HG03565 (cell line): ENCODE measurements at regions not wholly inside any gene's neighbourhood (a gene's known extent, or its start where the extent isn't known, plus 50 kb on each side); places are given as distances from the start of the nearest gene placed in this dataset.
"Not testable (repeated sequence)": the region's sequence is repeated elsewhere in the genome, so short reads cannot be mapped to it uniquely, and the experiment has no call there.

Experiments
- ATAC-seq: cut with Tn5 transposase; IDR thresholded peaks from one replicate; pipeline ENCODE4 v1.9.1; 2021; ENCODE audit warnings: mild to moderate bottlenecking, moderate library complexity; ENCODE audit not compliant: unreplicated experiment

- no peak for ATAC-seq
Measured at GRCh38 chr21:17397703-17398102, 115.1 kb upstream of the CXADR start.

GRCh38 chr21:17398954-17399353, 113.9 kb upstream of the CXADR start:
- not testable (repeated sequence) for ATAC-seq

- no peak for ATAC-seq
Measured at GRCh38 chr21:17402937-17403336, 109.9 kb upstream of the CXADR start.

- ATAC-seq = no peak
Measured at GRCh38 chr21:17406202-17406601, 106.6 kb upstream of the CXADR start.

- no peak for ATAC-seq
Measured at GRCh38 chr21:17414766-17415165, 98.1 kb upstream of the CXADR start.

- ATAC-seq = no peak
Measured at GRCh38 chr21:17416139-17416538, 96.7 kb upstream of the CXADR start.

GRCh38 chr21:17422931-17423330, 89.9 kb upstream of the CXADR start:
- no peak for ATAC-seq

GRCh38 chr21:17427157-17427556, 85.7 kb upstream of the CXADR start:
- ATAC-seq = no peak

GRCh38 chr21:17427831-17428483, 84.9 kb upstream of the CXADR start:
- ATAC-seq = peak; percentile 85

- ATAC-seq = peak; percentile 48
Measured at GRCh38 chr21:17428484-17428869, 84.4 kb upstream of the CXADR start.

GRCh38 chr21:17428980-17429379, 83.9 kb upstream of the CXADR start:
- ATAC-seq = no peak

- no peak for ATAC-seq
Measured at GRCh38 chr21:17429936-17430335, 82.9 kb upstream of the CXADR start.

- ATAC-seq = no peak
Measured at GRCh38 chr21:17432732-17433057, 80.1 kb upstream of the CXADR start.

GRCh38 chr21:17433730-17434129, 79.1 kb upstream of the CXADR start:
- ATAC-seq = no peak

GRCh38 chr21:17435565-17436543, 77.0 kb upstream of the CXADR start:
- ATAC-seq = no peak

GRCh38 chr21:17436626-17437111, 76.2 kb upstream of the CXADR start:
- ATAC-seq = no peak

GRCh38 chr21:17438635-17439034, 74.2 kb upstream of the CXADR start:
- ATAC-seq = no peak

- no peak for ATAC-seq
Measured at GRCh38 chr21:17440969-17441368, 71.9 kb upstream of the CXADR start.

- ATAC-seq = no peak
Measured at GRCh38 chr21:17441370-17441769, 71.5 kb upstream of the CXADR start.

GRCh38 chr21:17442165-17442564, 70.7 kb upstream of the CXADR start:
- no peak for ATAC-seq

GRCh38 chr21:17444828-17445227, 68.0 kb upstream of the CXADR start:
- no peak for ATAC-seq

GRCh38 chr21:17446737-17447136, 66.1 kb upstream of the CXADR start:
- no peak for ATAC-seq
